PC-3 (cell line): ENCODE measurements at regions not wholly inside any gene's neighbourhood (a gene's known extent, or its start where the extent isn't known, plus 50 kb on each side); places are given as distances from the start of the nearest gene placed in this dataset.

Source experiments
- ATAC-seq: fragments of 200-7000 bp; cut with Tn5 transposase; 2 replicates; pipeline ENCODE4 v1.9.1; 2020; ENCODE audit warnings: mild to moderate bottlenecking, moderate library complexity
- BruUV-seq: library from RNA; stranded (reverse); fragments of 400-500 nt; replicated peaks from 2 replicates; lab custom pipeline; 2021; lab: Mats Ljungman, UMichigan
- CTCF ChIA-PET: fragments of 300-600 bp; sonication (Branson Sonifier 250); formaldehyde crosslinking; loops from one replicate; lab custom pipeline; 2022; ENCODE audit warnings: antibody characterized with exemption; lab: Charles Lee
- POLR2A ChIA-PET: fragments of 300-600 bp; sonication (Branson Sonifier 250); formaldehyde crosslinking; loops from one replicate; lab custom pipeline; 2022; ENCODE audit warnings: antibody characterized with exemption; ENCODE audit not compliant: unreplicated experiment; lab: Charles Lee
- DNase-seq: peaks from one replicate; pipeline ENCODE4 v3.0.0-alpha.2; 2015
- H2AFZ ChIP-seq: fragments of 300-600 bp; sonication (generic); 2 replicates; pipeline ENCODE4 v1.6.0; 2016; ENCODE audit warnings: antibody characterized with exemption, low read length
- H3F3A ChIP-seq: fragments of 300-600 bp; sonication (generic); one replicate; pipeline ENCODE4 v1.6.0; 2017; ENCODE audit warnings: antibody characterized with exemption, low read length, control low read depth, mild to moderate bottlenecking; ENCODE audit not compliant: unreplicated experiment
- H3K27ac ChIP-seq: fragments of 300-600 bp; sonication (generic); 2 replicates; pipeline ENCODE4 v1.5.1; 2016; ENCODE audit warnings: mild to moderate bottlenecking, low read length
- H3K27me3 ChIP-seq: fragments of 300-600 bp; sonication (generic); 2 replicates; pipeline ENCODE4 v1.6.1; 2016; ENCODE audit warnings: low read length, mixed read lengths
- H3K36me3 ChIP-seq: fragments of 300-600 bp; sonication (generic); 2 replicates; pipeline ENCODE4 v1.6.1; 2016; ENCODE audit warnings: low read depth, mixed run types, low read length, mixed read lengths
- H3K4me1 ChIP-seq: fragments of 300-600 bp; sonication (generic); 2 replicates; pipeline ENCODE4 v1.5.1; 2016; ENCODE audit warnings: low read length; ENCODE audit not compliant: insufficient read depth
- H3K4me2 ChIP-seq: fragments of 300-600 bp; sonication (generic); 2 replicates; pipeline ENCODE4 v1.6.0; 2016; ENCODE audit warnings: low read length
- H3K4me3 ChIP-seq: fragments of 300-600 bp; sonication (generic); 2 replicates; pipeline ENCODE4 v1.5.1; 2016; ENCODE audit warnings: mild to moderate bottlenecking, low read length, mixed read lengths
- H3K79me2 ChIP-seq: fragments of 300-600 bp; sonication (generic); 2 replicates; pipeline ENCODE4 v1.6.1; 2017; ENCODE audit warnings: low read length, mixed read lengths
- H3K9ac ChIP-seq: fragments of 300-600 bp; sonication (generic); 2 replicates; pipeline ENCODE4 v1.6.0; 2016; ENCODE audit warnings: mild to moderate bottlenecking, low read length
- H3K9me2 ChIP-seq: fragments of 300-600 bp; sonication (generic); replicated peaks from 2 replicates; pipeline ENCODE4 v1.6.1; 2016; ENCODE audit warnings: mixed run types, low read length, mixed read lengths
- H3K9me3 ChIP-seq: fragments of 300-600 bp; sonication (generic); 2 replicates; pipeline ENCODE4 v1.6.1; 2016; ENCODE audit warnings: low read length, mixed read lengths
- H4K20me1 ChIP-seq: fragments of 300-600 bp; sonication (generic); 2 replicates; pipeline ENCODE4 v1.6.1; 2016; ENCODE audit warnings: low read length, mixed read lengths
- CTCF ChIP-seq: fragments of 300-600 bp; sonication (generic); conservative IDR thresholded peaks from 2 replicates; pipeline ENCODE4 v1.5.1; 2017; ENCODE audit warnings: antibody characterized with exemption, low read depth, mild to moderate bottlenecking, low read length
- EZH2 ChIP-seq: fragments of 300-600 bp; sonication (generic); IDR thresholded peaks from one replicate; pipeline ENCODE4 v1.6.1; 2017; ENCODE audit warnings: antibody characterized with exemption, mild to moderate bottlenecking, low read length; ENCODE audit not compliant: unreplicated experiment
- EZH2phosphoT487 ChIP-seq: fragments of 300-600 bp; sonication (generic); IDR thresholded peaks from 2 replicates; pipeline ENCODE4 v1.6.1; 2018; ENCODE audit warnings: mild to moderate bottlenecking, antibody characterized with exemption, low read length, borderline replicate concordance
- intact Hi-C: fragments of 100-400 bp; cut with micrococcal nuclease; formaldehyde crosslinking; loops from 2 replicates; pipeline ENCODE4 v1.9.0; 2023

- no peak overlapping the region for H3K27ac ChIP-seq
- H3K79me2 ChIP-seq, result no peaks in the 10 kb centered on the region
- no TSS peak for BruUV-seq
- intact Hi-C loops, result no loop called here
- no peaks in the 10 kb centered on the region for H3K36me3 ChIP-seq
- POLR2A ChIA-PET, result no interaction called here
- no peak overlapping the region for H3K4me3 ChIP-seq
- no peaks in the 10 kb centered on the region for H3K4me1 ChIP-seq
- TF ChIP-seq EZH2phosphoT487 (no peak), CTCF (no peak), EZH2 (no peak)
- H3K4me2 ChIP-seq, result no peak overlapping the region
- H3K27me3 ChIP-seq, result peaks cover 46% of the 10 kb centered on the region
- no peak overlapping the region for H2AFZ ChIP-seq
- H3F3A ChIP-seq, result no peaks in the 10 kb centered on the region
- ATAC-seq (no peak), DNase-seq (no peak)
- H3K9me3 ChIP-seq, result no peaks in the 10 kb centered on the region; the same call in 1 of the 2 replicates
- no peaks in the 10 kb centered on the region for H4K20me1 ChIP-seq
- no peak overlapping the region for H3K9ac ChIP-seq
- no peaks in the 10 kb centered on the region for H3K9me2 ChIP-seq
- CTCF ChIA-PET, result no interaction called here
Observed at GRCh38 chr1:30312226-30312625, 411.2 kb downstream of the MATN1 start.

- H3K4me3 ChIP-seq, result no peak overlapping the region
- CTCF ChIA-PET, result no interaction called here
- no peak overlapping the region for H2AFZ ChIP-seq
- H3K27ac ChIP-seq, result no peak overlapping the region
- H4K20me1 ChIP-seq, result no peaks in the 10 kb centered on the region
- no TSS peak for BruUV-seq
- H3K9ac ChIP-seq, result no peak overlapping the region
- no peak overlapping the region for H3K4me2 ChIP-seq
- intact Hi-C loops, result no loop called here
- H3K9me3 ChIP-seq, result no peaks in the 10 kb centered on the region; the same call in 1 of the 2 replicates
- no peaks in the 10 kb centered on the region for H3F3A ChIP-seq
- H3K36me3 ChIP-seq, result no peaks in the 10 kb centered on the region
- no peaks in the 10 kb centered on the region for H3K4me1 ChIP-seq
- TF ChIP-seq EZH2 (no peak), EZH2phosphoT487 (no peak)
- no peaks in the 10 kb centered on the region for H3K9me2 ChIP-seq
- ATAC-seq, result no peak
- POLR2A ChIA-PET, result no interaction called here
- H3K79me2 ChIP-seq, result no peaks in the 10 kb centered on the region
- peaks cover 47% of the 10 kb centered on the region for H3K27me3 ChIP-seq
- no peak for DNase-seq
Observed at GRCh38 chr1:30311749-30312148, 411.6 kb downstream of the MATN1 start.

GRCh38 chr1:30310966-30311742 is 412.2 kb downstream of the MATN1 start:
- TF ChIP-seq CTCF, result no peak
- no peak for TF ChIP-seq EZH2
- TF ChIP-seq EZH2phosphoT487, result no peak
- ChIA-PET CTCF (no interaction called here), POLR2A (no interaction called here)
- H3F3A ChIP-seq, result no peaks in the 10 kb centered on the region
- no peaks in the 10 kb centered on the region for H4K20me1 ChIP-seq
- H3K79me2 ChIP-seq, result no peaks in the 10 kb centered on the region
- intact Hi-C loops, result no loop called here
- no TSS peak for BruUV-seq
- H3K9me3 ChIP-seq, result no peaks in the 10 kb centered on the region
- DNase-seq (no peak), ATAC-seq (no peak)
- H3K4me1 ChIP-seq, result no peaks in the 10 kb centered on the region
- H2AFZ ChIP-seq, result no peak overlapping the region
- no peaks in the 10 kb centered on the region for H3K9me2 ChIP-seq
- no peak overlapping the region for H3K4me2 ChIP-seq
- H3K27me3 ChIP-seq, result peaks cover 47% of the 10 kb centered on the region
- H3K4me3 ChIP-seq, result no peak overlapping the region
- H3K27ac ChIP-seq, result no peak overlapping the region
- H3K9ac ChIP-seq, result no peak overlapping the region
- no peaks in the 10 kb centered on the region for H3K36me3 ChIP-seq
